HL-60 (cell line): ENCODE measurements at regions not wholly inside any gene's neighbourhood (a gene's known extent, or its start where the extent isn't known, plus 50 kb on each side); places are given as distances from the start of the nearest gene placed in this dataset.

Source experiments
- CTCF ChIP-seq: IDR thresholded peaks from one replicate; pipeline ENCODE4 v1.5.1; 2011; ENCODE audit warnings: low read length, control low read depth, inconsistent platforms; ENCODE audit not compliant: insufficient read depth
- POLR2AphosphoS5 ChIP-seq: IDR thresholded peaks from 2 replicates; pipeline ENCODE4 v1.6.1; 2012; ENCODE audit warnings: low read depth

- TF ChIP-seq CTCF: no peak
- TF ChIP-seq POLR2AphosphoS5: no peak
These were observed 96.7 kb upstream of the CXADR start for GRCh38 chr21:17416139-17416538.
